ENCODE measurements at regions not wholly inside any gene's neighbourhood (a gene's known extent, or its start where the extent isn't known, plus 50 kb on each side); places are given as distances from the start of the nearest gene placed in this dataset.

DNA sequence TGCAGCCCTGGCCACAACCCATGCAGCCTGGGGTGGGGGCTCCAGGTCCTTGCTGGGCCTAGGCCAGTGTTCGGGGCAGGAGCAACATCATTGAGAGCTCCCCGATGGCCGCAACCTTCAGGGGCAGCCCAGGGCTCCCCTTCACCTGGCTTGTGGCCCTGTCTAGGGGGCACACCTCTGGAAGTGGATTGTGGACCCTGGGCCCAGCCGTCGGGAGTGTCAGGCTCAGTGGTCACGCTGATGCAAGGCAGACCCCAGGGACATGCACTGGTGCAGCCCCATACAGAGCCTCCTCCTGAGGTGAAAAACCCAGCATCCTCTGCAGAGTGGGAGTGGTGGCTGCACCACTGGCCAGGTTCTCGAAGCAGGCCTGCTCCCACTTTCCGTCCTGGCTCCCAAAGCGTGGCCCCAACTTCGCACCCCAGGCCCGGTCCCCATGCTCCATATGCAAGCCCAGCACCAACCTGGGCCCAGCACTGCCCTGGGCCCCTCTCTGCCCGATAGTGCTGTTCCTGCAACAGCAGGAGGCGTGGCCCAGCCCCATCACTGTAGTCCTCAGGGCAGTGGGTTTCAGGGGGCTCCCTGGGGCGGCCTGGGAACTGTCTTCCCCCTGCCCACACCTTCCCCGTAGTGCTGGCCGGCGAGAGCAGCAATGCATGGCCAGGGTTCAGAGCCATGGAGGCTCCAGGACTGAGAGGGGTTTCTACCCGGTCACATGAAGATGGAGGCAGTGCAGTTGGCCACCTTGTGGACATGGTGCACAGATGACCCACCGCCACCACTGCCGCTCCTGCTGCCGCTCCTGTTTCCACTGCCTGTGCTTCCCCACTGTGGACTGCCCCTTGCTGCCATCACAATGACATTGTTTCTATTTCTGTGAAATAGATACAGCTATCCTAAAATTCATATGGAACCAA, 303.9 kb upstream of the NRG3 start:
- TF ChIP-seq, protein P1, sequence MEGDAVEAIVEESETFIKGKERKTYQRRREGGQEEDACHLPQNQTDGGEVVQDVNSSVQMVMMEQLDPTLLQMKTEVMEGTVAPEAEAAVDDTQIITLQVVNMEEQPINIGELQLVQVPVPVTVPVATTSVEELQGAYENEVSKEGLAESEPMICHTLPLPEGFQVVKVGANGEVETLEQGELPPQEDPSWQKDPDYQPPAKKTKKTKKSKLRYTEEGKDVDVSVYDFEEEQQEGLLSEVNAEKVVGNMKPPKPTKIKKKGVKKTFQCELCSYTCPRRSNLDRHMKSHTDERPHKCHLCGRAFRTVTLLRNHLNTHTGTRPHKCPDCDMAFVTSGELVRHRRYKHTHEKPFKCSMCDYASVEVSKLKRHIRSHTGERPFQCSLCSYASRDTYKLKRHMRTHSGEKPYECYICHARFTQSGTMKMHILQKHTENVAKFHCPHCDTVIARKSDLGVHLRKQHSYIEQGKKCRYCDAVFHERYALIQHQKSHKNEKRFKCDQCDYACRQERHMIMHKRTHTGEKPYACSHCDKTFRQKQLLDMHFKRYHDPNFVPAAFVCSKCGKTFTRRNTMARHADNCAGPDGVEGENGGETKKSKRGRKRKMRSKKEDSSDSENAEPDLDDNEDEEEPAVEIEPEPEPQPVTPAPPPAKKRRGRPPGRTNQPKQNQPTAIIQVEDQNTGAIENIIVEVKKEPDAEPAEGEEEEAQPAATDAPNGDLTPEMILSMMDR (IDR thresholded peaks at IDR 0.05): no peak
- no peak for TF ChIP-seq EZH2 (IDR thresholded peaks at IDR 0.05; ENCODE audit: borderline replicate concordance, insufficient read depth, low read depth, low read length, poor library complexity, severe bottlenecking)

Measured in B cell (primary cell).